Transverse colon (tissue), 3 donors: ENCODE measurements at regions not wholly inside any gene's neighbourhood (a gene's known extent, or its start where the extent isn't known, plus 50 kb on each side); places are given as distances from the start of the nearest gene placed in this dataset.

Source experiments
- CTCF ChIP-seq, 5 experiments: fragments of 200-600 bp in 3 of 5; fragments of 450-650 bp in 2 of 5; sonication (generic) in 3 of 5; IDR thresholded peaks; 1 replicate in 2 of 5; 2 replicates in 3 of 5; pipeline ENCODE4 v1.5.1; 2016 to 2017; ENCODE audit warnings: antibody characterized with exemption in 5 of 5, inconsistent platforms in 3 of 5, mild to moderate bottlenecking in 2 of 5, moderate library complexity in 1 of 5
- POLR2A ChIP-seq: fragments of 450-650 bp; IDR thresholded peaks from one replicate; pipeline ENCODE4 v1.6.1; 2016; ENCODE audit warnings: antibody characterized with exemption, mild to moderate bottlenecking, moderate library complexity

GRCh38 chr2:210753386-210753785 lies 197.0 kb downstream of the CPS1 start:
- TF ChIP-seq CTCF (IDR thresholded peaks at IDR 0.05) (no peak), POLR2A (no peak)
